ENCODE measurements at regions not wholly inside any gene's neighbourhood (a gene's known extent, or its start where the extent isn't known, plus 50 kb on each side); places are given as distances from the start of the nearest gene placed in this dataset.

GRCh38 chr19:5245631-5246553 is 94.7 kb downstream of the PTPRS start:
- Histone ChIP-seq H4K5ac (ENCODE audit: insufficient read length, low read depth, low read length) (no peak overlapping the region), H3K4me2 (ENCODE audit: insufficient read depth, insufficient read length, low read length) (no peak overlapping the region), H2BK20ac (ENCODE audit: low read depth, low read length, poor library complexity, severe bottlenecking) (no peak overlapping the region), H3K18ac (ENCODE audit: insufficient read length, low read depth, low read length) (no peak overlapping the region), H3K27me3 (ENCODE audit: insufficient read depth, low read length) (no peaks in the 10 kb centered on the region), H2BK15ac (ENCODE audit: low read depth, low read length) (no peak overlapping the region), H4K8ac (replicated peaks; ENCODE audit: insufficient read length, low read depth, low read length) (no peak overlapping the region), H3K9me3 (ENCODE audit: control insufficient read depth, low read depth, low read length) (no peaks in the 10 kb centered on the region), H3K4ac (ENCODE audit: low read depth, low read length) (no peak overlapping the region), H3K14ac (ENCODE audit: insufficient read depth, low read length) (no peak overlapping the region), H3K23me2 (ENCODE audit: insufficient read length, low read depth, low read length, poor library complexity, severe bottlenecking) (no peaks in the 10 kb centered on the region), H3K79me1 (ENCODE audit: insufficient read depth, low read depth, low read length, poor library complexity, severe bottlenecking) (no peaks in the 10 kb centered on the region), H3K79me2 (ENCODE audit: insufficient read depth, low read length) (no peaks in the 10 kb centered on the region), H2BK12ac (ENCODE audit: insufficient read length, low read depth, low read length) (no peak overlapping the region), H3K23ac (ENCODE audit: insufficient read length, low read depth, low read length) (no peak overlapping the region), H3K9ac (ENCODE audit: extremely low read depth, insufficient read length, low read length) (no peak overlapping the region), H3K4me1 (ENCODE audit: insufficient read depth, low read length) (no peaks in the 10 kb centered on the region; the same call in 1 of the 2 replicates), H4K91ac (ENCODE audit: insufficient read length, low read depth, low read length) (no peak overlapping the region), H2BK120ac (ENCODE audit: low read depth, low read length, poor library complexity, severe bottlenecking) (no peak overlapping the region), H2AK5ac (ENCODE audit: insufficient read length, low read length) (no peak overlapping the region), H3K56ac (ENCODE audit: insufficient read length, low read depth, low read length) (no peak overlapping the region), H2AFZ (ENCODE audit: low read length) (no peak overlapping the region), H3T11ph (ENCODE audit: low read length) (no peak overlapping the region), H4K20me1 (ENCODE audit: control insufficient read depth, insufficient read depth, insufficient read length) (no peaks in the 10 kb centered on the region), H2BK5ac (ENCODE audit: insufficient read length, low read length) (no peak overlapping the region), H3K27ac (ENCODE audit: insufficient read length, low read depth, low read length) (no peak overlapping the region)
- H3K9me3 Mint-ChIP-seq = no peaks in the 10 kb centered on the region
- WGBS (ENCODE audit: extremely low coverage, insufficient read length, low lambda C conversion rate) = no CpG with 5 or more reads among the region's 38 CpGs
- no peak for TF ChIP-seq CTCF (conservative IDR thresholded peaks at IDR 0.05)
- no peak overlapping the region for H3K4me3 Mint-ChIP-seq
- H3K27ac Mint-ChIP-seq = peak overlapping the region in 1 of 3 experiments; percentile 21; a peak in 2 of 7 replicates
- no peak for DNase-seq
- H3K4me1 Mint-ChIP-seq = peaks cover 13 to 34% of the 10 kb centered on the region in 2 experiments
- H3K36me3 Mint-ChIP-seq (ENCODE audit: insufficient read depth in 1 of 3, low read depth in 3 of 3) = peaks cover 30 to 65% (median 48%) of the 10 kb centered on the region in 3 experiments; a peak in 6 of 7 replicates
- H3K27me3 Mint-ChIP-seq (ENCODE audit: low read depth) = no peaks in the 10 kb centered on the region
